SK-N-SH (cell line): ENCODE measurements at regions not wholly inside any gene's neighbourhood (a gene's known extent, or its start where the extent isn't known, plus 50 kb on each side); places are given as distances from the start of the nearest gene placed in this dataset.

Experiments used
- ELF1 ChIP-seq: IDR thresholded peaks from 2 replicates; pipeline ENCODE4 v1.4.0; 2012
- FOXM1 ChIP-seq: IDR thresholded peaks from 2 replicates; pipeline ENCODE4 v1.4.0; 2012; ENCODE audit warnings: low read depth, mild to moderate bottlenecking
- GABPA ChIP-seq: IDR thresholded peaks from 2 replicates; pipeline ENCODE4 v1.4.0; 2012; ENCODE audit warnings: low read depth, mild to moderate bottlenecking
- JUND ChIP-seq: IDR thresholded peaks from 2 replicates; pipeline ENCODE4 v1.4.0; 2012
- POLR2AphosphoS5 ChIP-seq: IDR thresholded peaks from 2 replicates; pipeline ENCODE4 v1.6.1; 2012; ENCODE audit warnings: low read depth, low read length
- RCOR1 ChIP-seq: fragments of 150-350 bp; IDR thresholded peaks from 2 replicates; pipeline ENCODE4 v1.6.1; 2017; ENCODE audit warnings: antibody characterized with exemption, low read length
- SIN3A ChIP-seq: IDR thresholded peaks from 2 replicates; pipeline ENCODE4 v1.6.1; 2012; ENCODE audit warnings: low read depth, mild to moderate bottlenecking, low read length, moderate library complexity, borderline replicate concordance
- TAF1 ChIP-seq: IDR thresholded peaks from 2 replicates; pipeline ENCODE4 v1.6.1; 2012; ENCODE audit warnings: low read depth, mild to moderate bottlenecking, low read length, moderate library complexity, borderline replicate concordance
- TCF12 ChIP-seq: IDR thresholded peaks from 2 replicates; pipeline ENCODE4 v1.4.0; 2012
- TEAD4 ChIP-seq: IDR thresholded peaks from 2 replicates; pipeline ENCODE4 v1.4.0; 2012; ENCODE audit warnings: mild to moderate bottlenecking, borderline replicate concordance; ENCODE audit not compliant: insufficient read depth
- YY1 ChIP-seq: IDR thresholded peaks from 2 replicates; pipeline ENCODE4 v1.4.0; 2012; ENCODE audit warnings: low read depth, mild to moderate bottlenecking
- TF ChIP-seq, protein P1 (sequence below): fragments of 200-600 bp; sonication (generic); IDR thresholded peaks from 2 replicates; pipeline ENCODE4 v1.6.1; 2017; ENCODE audit warnings: antibody characterized with exemption, mild to moderate bottlenecking, moderate library complexity

DNA sequence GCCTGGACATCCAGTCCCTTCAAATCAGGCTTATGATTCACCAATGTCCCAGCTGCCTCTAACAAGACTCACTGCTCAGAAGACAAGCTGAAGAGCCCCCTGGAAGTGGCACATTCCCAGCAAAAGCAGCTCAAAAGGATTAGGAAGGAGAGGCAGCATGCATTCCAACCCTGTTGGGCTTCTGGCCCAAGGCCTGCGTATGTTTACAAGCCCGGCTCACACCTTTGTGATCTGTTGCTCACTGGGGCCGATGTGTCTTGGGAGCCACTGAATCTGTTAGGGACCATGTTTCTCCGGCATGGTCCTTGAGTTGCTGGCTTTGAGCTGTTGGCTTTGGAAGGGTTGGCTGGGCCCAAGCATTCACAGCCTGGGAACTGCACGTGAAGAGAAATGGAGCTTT lies 81.2 kb upstream of the C1orf174 start:
- TF ChIP-seq RCOR1, result no peak
- TF ChIP-seq FOXM1, result no peak
- no peak for TF ChIP-seq TCF12
- no peak for TF ChIP-seq GABPA
- TF ChIP-seq JUND, result no peak
- TF ChIP-seq TEAD4, result no peak
- no peak for TF ChIP-seq SIN3A
- TF ChIP-seq TAF1, result no peak
- no peak for TF ChIP-seq ELF1
- TF ChIP-seq, protein P1, sequence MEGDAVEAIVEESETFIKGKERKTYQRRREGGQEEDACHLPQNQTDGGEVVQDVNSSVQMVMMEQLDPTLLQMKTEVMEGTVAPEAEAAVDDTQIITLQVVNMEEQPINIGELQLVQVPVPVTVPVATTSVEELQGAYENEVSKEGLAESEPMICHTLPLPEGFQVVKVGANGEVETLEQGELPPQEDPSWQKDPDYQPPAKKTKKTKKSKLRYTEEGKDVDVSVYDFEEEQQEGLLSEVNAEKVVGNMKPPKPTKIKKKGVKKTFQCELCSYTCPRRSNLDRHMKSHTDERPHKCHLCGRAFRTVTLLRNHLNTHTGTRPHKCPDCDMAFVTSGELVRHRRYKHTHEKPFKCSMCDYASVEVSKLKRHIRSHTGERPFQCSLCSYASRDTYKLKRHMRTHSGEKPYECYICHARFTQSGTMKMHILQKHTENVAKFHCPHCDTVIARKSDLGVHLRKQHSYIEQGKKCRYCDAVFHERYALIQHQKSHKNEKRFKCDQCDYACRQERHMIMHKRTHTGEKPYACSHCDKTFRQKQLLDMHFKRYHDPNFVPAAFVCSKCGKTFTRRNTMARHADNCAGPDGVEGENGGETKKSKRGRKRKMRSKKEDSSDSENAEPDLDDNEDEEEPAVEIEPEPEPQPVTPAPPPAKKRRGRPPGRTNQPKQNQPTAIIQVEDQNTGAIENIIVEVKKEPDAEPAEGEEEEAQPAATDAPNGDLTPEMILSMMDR, result no peak
- no peak for TF ChIP-seq YY1
- TF ChIP-seq POLR2AphosphoS5, result no peak
